ENCODE measurements at regions not wholly inside any gene's neighbourhood (a gene's known extent, or its start where the extent isn't known, plus 50 kb on each side); places are given as distances from the start of the nearest gene placed in this dataset.

DNA sequence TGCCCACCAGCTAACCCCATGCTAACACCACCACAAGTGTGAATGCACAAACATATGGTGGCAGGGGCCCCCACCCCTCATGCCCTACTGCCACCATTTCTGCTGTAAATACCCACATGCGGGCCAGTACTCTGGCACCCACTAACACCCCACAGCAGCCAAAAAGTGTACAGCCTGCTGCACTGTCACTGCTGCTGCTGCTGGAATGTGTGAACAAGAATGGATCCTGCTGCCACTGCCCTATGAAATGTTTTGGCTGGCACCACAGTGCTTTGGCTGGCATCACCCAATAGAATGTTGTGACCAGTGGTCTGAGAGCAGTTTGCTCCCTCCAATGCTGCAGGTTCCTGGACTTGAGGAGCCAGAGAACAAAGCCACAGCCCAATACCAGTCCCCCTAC lies 606.6 kb upstream of the SORCS1 start:
- TF ChIP-seq POLR2AphosphoS5 (IDR thresholded peaks at IDR 0.05; ENCODE audit: borderline replicate concordance, low read depth, low read length) (no peak), EZH2 (IDR thresholded peaks at IDR 0.05) (no peak), FOXP2 (optimal IDR thresholded peaks at IDR 0.05; ENCODE audit: control extremely low read depth, extremely low read length, insufficient read depth) (no peak)

All from SK-N-MC (cell line).